ENCODE measurements at regions not wholly inside any gene's neighbourhood (a gene's known extent, or its start where the extent isn't known, plus 50 kb on each side); places are given as distances from the start of the nearest gene placed in this dataset.

GRCh38 chr15:62940755-62941361 lies 101.7 kb upstream of the TPM1 start:
- H4K20me1 ChIP-seq (ENCODE audit: insufficient read depth): no peaks in the 10 kb centered on the region
- no peak overlapping the region for H3K9ac ChIP-seq (ENCODE audit: low read length)

GRCh38 chr15:62941699-62942098 lies 100.8 kb upstream of the TPM1 start:
- Histone ChIP-seq H3K27ac (ENCODE audit: low read length) (no peak overlapping the region), H3K4me2 (ENCODE audit: low read length) (no peak overlapping the region), H3K9me3 (ENCODE audit: low read length) (no peaks in the 10 kb centered on the region)
- no peak for TF ChIP-seq SMC3 (conservative IDR thresholded peaks at IDR 0.05; ENCODE audit: poor library complexity)
- no peak for TF ChIP-seq POLR2AphosphoS5 (IDR thresholded peaks at IDR 0.05)
- no peak for TF ChIP-seq EP300 (conservative IDR thresholded peaks at IDR 0.05; ENCODE audit: poor library complexity, severe bottlenecking)
- TF ChIP-seq MXI1 (conservative IDR thresholded peaks at IDR 0.05; ENCODE audit: poor library complexity, severe bottlenecking): no peak
- TF ChIP-seq TAF1 (IDR thresholded peaks at IDR 0.05; ENCODE audit: low read depth): no peak
- no peak for TF ChIP-seq REST (IDR thresholded peaks at IDR 0.05; ENCODE audit: borderline replicate concordance)
- TF ChIP-seq EZH2 (IDR thresholded peaks at IDR 0.05; ENCODE audit: borderline replicate concordance, insufficient read depth, low read length, poor library complexity, severe bottlenecking): no peak

More at GRCh38 chr15:62940755-62941361, 101.7 kb upstream of the TPM1 start:
- H3K9me3 ChIP-seq (ENCODE audit: low read length): no peaks in the 10 kb centered on the region
- TF ChIP-seq EP300 (conservative IDR thresholded peaks at IDR 0.05; ENCODE audit: poor library complexity, severe bottlenecking) (no peak), CTCF (IDR thresholded peaks at IDR 0.05; ENCODE audit: poor library complexity, severe bottlenecking) (no peak), REST (IDR thresholded peaks at IDR 0.05; ENCODE audit: borderline replicate concordance) (no peak), SMC3 (conservative IDR thresholded peaks at IDR 0.05; ENCODE audit: poor library complexity) (no peak), TAF1 (IDR thresholded peaks at IDR 0.05; ENCODE audit: low read depth) (no peak), RAD21 (conservative IDR thresholded peaks at IDR 0.05) (no peak), EZH2 (IDR thresholded peaks at IDR 0.05; ENCODE audit: borderline replicate concordance, insufficient read depth, low read length, poor library complexity, severe bottlenecking) (no peak), POLR2AphosphoS5 (IDR thresholded peaks at IDR 0.05) (no peak), MXI1 (conservative IDR thresholded peaks at IDR 0.05; ENCODE audit: poor library complexity, severe bottlenecking) (no peak)
- no peaks in the 10 kb centered on the region for H3K36me3 ChIP-seq (ENCODE audit: insufficient read depth, low read length)
- H3K4me2 ChIP-seq (ENCODE audit: low read length): no peak overlapping the region
- no peak overlapping the region for H3K4me3 ChIP-seq (ENCODE audit: low read length)
- H3K27me3 ChIP-seq (ENCODE audit: insufficient read depth, low read depth, low read length): no peaks in the 10 kb centered on the region
- no peak overlapping the region for H2AFZ ChIP-seq (ENCODE audit: low read depth, low read length)
- H3K27ac ChIP-seq (ENCODE audit: low read length): no peak overlapping the region
- H3F3A ChIP-seq (ENCODE audit: insufficient read depth, low read length, poor library complexity, severe bottlenecking): no peaks in the 10 kb centered on the region
- no peaks in the 10 kb centered on the region for H3K9me2 ChIP-seq (ENCODE audit: insufficient read depth, low read length)
- H3K79me2 ChIP-seq (replicated peaks; ENCODE audit: insufficient read depth, low read length): no peaks in the 10 kb centered on the region

More at GRCh38 chr15:62941699-62942098, 100.8 kb upstream of the TPM1 start:
- H3K79me2 ChIP-seq (replicated peaks; ENCODE audit: insufficient read depth, low read length): no peaks in the 10 kb centered on the region
- no peaks in the 10 kb centered on the region for H3K9me2 ChIP-seq (ENCODE audit: insufficient read depth, low read length)
- H3K36me3 ChIP-seq (ENCODE audit: insufficient read depth, low read length): no peaks in the 10 kb centered on the region
- H3K4me3 ChIP-seq (ENCODE audit: low read length): no peak overlapping the region
- H2AFZ ChIP-seq (ENCODE audit: low read depth, low read length): no peak overlapping the region
- H3F3A ChIP-seq (ENCODE audit: insufficient read depth, low read length, poor library complexity, severe bottlenecking): no peaks in the 10 kb centered on the region
- no peaks in the 10 kb centered on the region for H3K27me3 ChIP-seq (ENCODE audit: insufficient read depth, low read depth, low read length)
- no peak overlapping the region for H3K9ac ChIP-seq (ENCODE audit: low read length)
- no peaks in the 10 kb centered on the region for H4K20me1 ChIP-seq (ENCODE audit: insufficient read depth)
